ENCODE measurements at regions not wholly inside any gene's neighbourhood (a gene's known extent, or its start where the extent isn't known, plus 50 kb on each side); places are given as distances from the start of the nearest gene placed in this dataset.
"Not testable (repeated sequence)": the region's sequence is repeated elsewhere in the genome, so short reads cannot be mapped to it uniquely, and the experiment has no call there.

- FAIRE-seq; H3K9me3 ChIP-seq (ENCODE audit: insufficient read depth in 2 of 2, low read depth in 1 of 2, low read length in 1 of 2); H3K27me3 ChIP-seq (replicated peaks in 1 of 4; ENCODE audit: control insufficient read depth in 3 of 4, extremely low read depth in 1 of 4, insufficient read depth in 3 of 4, low read length in 3 of 4); H3K4me1 ChIP-seq (replicated peaks in 1 of 4; ENCODE audit: control insufficient read depth in 3 of 4, insufficient read depth in 4 of 4, low read length in 3 of 4); H2AK5ac ChIP-seq (ENCODE audit: low read depth, low read length); H2BK12ac ChIP-seq (ENCODE audit: low read depth, low read length); H4K20me1 ChIP-seq (replicated peaks in 1 of 2; ENCODE audit: control insufficient read depth in 1 of 2, insufficient read depth in 2 of 2, low read length in 2 of 2); H3K4me2 ChIP-seq (ENCODE audit: insufficient read depth in 1 of 2, low read depth in 2 of 2, low read length in 2 of 2); H3K79me2 ChIP-seq (ENCODE audit: control insufficient read depth in 1 of 2, insufficient read depth in 2 of 2, low read length in 2 of 2); H2BK15ac ChIP-seq (ENCODE audit: low read length); POLR2A ChIA-PET (ENCODE audit: partially characterized antibody); H2BK20ac ChIP-seq (ENCODE audit: low read length); H3K14ac ChIP-seq (ENCODE audit: insufficient read length); H3K9ac ChIP-seq (replicated peaks in 1 of 4; ENCODE audit: extremely low read depth in 1 of 4, low read depth in 3 of 4, low read length in 3 of 4); H2BK120ac ChIP-seq (replicated peaks; ENCODE audit: low read depth, low read length); H4K8ac ChIP-seq (ENCODE audit: extremely low read depth, insufficient read depth, low read length); H3K79me1 ChIP-seq (ENCODE audit: low read depth, low read length); H2AFZ ChIP-seq (ENCODE audit: low read length); H4K91ac ChIP-seq (replicated peaks; ENCODE audit: insufficient read length, low read length); H3K4me3 ChIP-seq (ENCODE audit: extremely low read depth in 1 of 4, insufficient read depth in 2 of 4, low read depth in 3 of 4, low read length in 4 of 4); H3K23ac ChIP-seq (ENCODE audit: insufficient read length); H2BK5ac ChIP-seq (ENCODE audit: low read depth, low read length); H4K5ac ChIP-seq (ENCODE audit: insufficient read length, low read depth, low read length); H3K27ac ChIP-seq (ENCODE audit: low read depth, low read length); DNase-seq (ENCODE audit: low read depth in 1 of 2, low spot score in 2 of 2); H3K23me2 ChIP-seq (ENCODE audit: low read depth, low read length); H3K18ac ChIP-seq (ENCODE audit: extremely low read depth, low read length); H3K4ac ChIP-seq (replicated peaks; ENCODE audit: insufficient read length, low read depth, low read length); H3K36me3 ChIP-seq (ENCODE audit: control insufficient read depth in 2 of 4, insufficient read depth in 4 of 4, low read length in 3 of 4); H3K56ac ChIP-seq (replicated peaks; ENCODE audit: insufficient read length, low read depth, low read length): not testable (repeated sequence)
- WGBS, 2 experiments (ENCODE audit: extremely low coverage in 1 of 2, insufficient coverage in 1 of 2, insufficient read length in 1 of 2, insufficient replicate concordance in 2 of 2, low coverage in 1 of 2, low lambda C conversion rate in 2 of 2, missing lambda C conversion rate in 1 of 2): 98% methylated on average over 4 of the region's 4 CpGs; no CpG with 5 or more reads in 1 of the 2 experiments
- CTCF ChIA-PET (ENCODE audit: partially characterized antibody): interaction anchor here (0.9 kb wide), 1 partner anchor 32 kb away, joined by 3 read pairs; no protein-coding TSS in a partner anchor
These were observed 681.8 kb upstream of the TBX3 start for GRCh38 chr12:115365765-115366164.

All from H1 (cell line).